Activated CD4-positive, alpha-beta memory T cell treated with anti-CD3 and anti-CD28 coated beads, Interleukin-2, amount 10 ng/mL, durations not matched to agents 7 days and 5 days (primary cell): ENCODE measurements at regions not wholly inside any gene's neighbourhood (a gene's known extent, or its start where the extent isn't known, plus 50 kb on each side); places are given as distances from the start of the nearest gene placed in this dataset.

Experiments
- CTCF ChIA-PET: fragments of 350-600 bp; sonication (Branson Sonifier 250); formaldehyde crosslinking; loops from one replicate; lab custom pipeline; 2021; ENCODE audit warnings: antibody characterized with exemption, inconsistent platforms; lab: Charles Lee
- POLR2A ChIA-PET: fragments of 350-600 bp; sonication (Branson Sonifier 250); formaldehyde crosslinking; loops from one replicate; lab custom pipeline; 2021; ENCODE audit warnings: antibody characterized with exemption; lab: Charles Lee
- DNase-seq: peaks from one replicate; pipeline ENCODE4 v3.0.0-alpha.2; 2020
- H3K27ac Mint-ChIP-seq: one replicate; pipeline ENCODE4 v1.8.0; 2021; ENCODE audit warnings: mild to moderate bottlenecking, mixed read lengths
- H3K27me3 Mint-ChIP-seq: one replicate; pipeline ENCODE4 v1.8.0; 2021; ENCODE audit warnings: mixed read lengths
- H3K36me3 Mint-ChIP-seq: one replicate; pipeline ENCODE4 v1.8.0; 2021; ENCODE audit warnings: low read depth, mixed read lengths
- H3K4me1 Mint-ChIP-seq: one replicate; pipeline ENCODE4 v1.8.0; 2021; ENCODE audit warnings: mixed read lengths
- H3K4me3 Mint-ChIP-seq: one replicate; pipeline ENCODE4 v1.8.0; 2021; ENCODE audit warnings: mild to moderate bottlenecking, mixed read lengths
- H3K9me3 Mint-ChIP-seq: one replicate; pipeline ENCODE4 v1.8.0; 2021; ENCODE audit warnings: mixed read lengths

DNA sequence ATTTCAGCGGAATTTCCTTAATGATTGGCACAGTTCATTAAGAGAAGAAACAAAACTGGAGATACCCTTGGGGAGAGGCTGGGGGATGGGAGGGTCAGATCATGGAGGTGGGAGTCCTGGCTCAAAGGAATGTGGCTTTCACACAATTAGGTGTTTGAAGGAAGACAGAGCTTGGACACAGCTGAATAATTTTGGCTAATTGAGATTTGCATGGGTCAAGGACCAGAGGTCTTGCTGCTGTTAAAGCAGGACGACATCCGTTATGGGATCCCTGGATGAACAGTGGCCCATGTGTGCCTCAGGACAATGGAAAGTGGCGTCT, 160.3 kb downstream of the HS3ST3B1 start:
- Mint-ChIP-seq H3K27ac (no peak overlapping the region), H3K9me3 (peaks cover 2% of the 10 kb centered on the region), H3K27me3 (peaks cover 2% of the 10 kb centered on the region), H3K4me1 (no peaks in the 10 kb centered on the region), H3K36me3 (no peaks in the 10 kb centered on the region), H3K4me3 (no peak overlapping the region)
- POLR2A ChIA-PET, result no interaction called here
- CTCF ChIA-PET, result no interaction called here
- no peak for DNase-seq

DNA sequence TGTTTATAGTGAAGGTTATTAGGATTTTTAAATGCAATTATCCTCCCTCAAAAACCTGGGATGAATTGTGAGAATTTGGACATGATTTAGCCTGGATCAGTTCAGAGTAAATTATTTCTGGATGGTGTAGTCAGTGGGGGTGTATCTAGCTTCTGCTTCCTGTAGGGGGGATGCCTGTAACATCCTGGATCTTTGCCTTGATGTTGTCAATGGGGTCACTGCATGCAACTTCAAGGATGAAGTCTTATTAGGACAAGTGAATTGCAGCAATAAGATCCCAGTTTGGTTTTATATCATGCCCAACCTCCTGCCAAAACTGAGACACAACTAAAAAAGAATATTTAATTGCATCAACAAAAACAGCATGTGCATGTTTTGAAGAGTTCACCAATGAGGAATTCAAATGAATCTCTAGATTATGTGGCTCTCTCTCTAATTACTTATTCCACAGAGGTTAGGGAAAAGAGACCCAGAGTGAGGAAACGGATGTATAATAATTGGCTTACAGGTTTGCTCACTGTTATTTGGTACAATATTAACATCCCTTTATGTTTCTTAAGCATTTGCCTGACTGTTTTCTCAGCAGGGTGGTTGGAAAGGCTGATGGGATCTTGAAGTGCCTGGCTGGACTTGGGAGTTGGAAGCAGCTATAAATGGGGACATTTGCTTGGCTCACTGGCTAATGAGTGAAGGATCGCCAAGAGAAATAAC, 159.8 kb downstream of the HS3ST3B1 start:
- H3K4me1 Mint-ChIP-seq, result no peaks in the 10 kb centered on the region
- H3K9me3 Mint-ChIP-seq, result peaks cover 2% of the 10 kb centered on the region
- ChIA-PET CTCF (no interaction called here), POLR2A (no interaction called here)
- no peak overlapping the region for H3K4me3 Mint-ChIP-seq
- H3K27ac Mint-ChIP-seq, result no peak overlapping the region
- no peaks in the 10 kb centered on the region for H3K36me3 Mint-ChIP-seq
- H3K27me3 Mint-ChIP-seq, result peaks cover 2% of the 10 kb centered on the region
- no peak for DNase-seq

DNA sequence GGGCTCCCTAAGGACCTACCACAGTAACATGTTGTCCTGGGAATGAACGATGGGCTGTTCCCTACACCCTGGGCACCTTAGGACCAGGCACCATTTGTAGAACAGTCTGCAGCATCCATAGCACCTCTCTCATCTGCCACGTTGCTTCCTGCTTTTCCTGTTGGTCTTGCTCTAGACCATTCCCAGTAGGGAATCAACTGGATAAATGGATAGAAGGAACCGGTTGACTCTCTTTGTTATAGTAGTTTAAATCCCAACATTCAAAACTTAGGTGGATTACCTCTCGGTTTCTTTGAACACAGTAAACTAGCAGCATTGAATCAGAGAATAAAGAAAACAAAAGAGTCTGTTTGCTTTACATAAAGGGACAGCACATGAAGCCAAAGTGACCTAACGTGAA, 159.1 kb downstream of the HS3ST3B1 start:
- Mint-ChIP-seq H3K27ac (no peak overlapping the region), H3K27me3 (peaks cover 2% of the 10 kb centered on the region), H3K9me3 (peaks cover 2% of the 10 kb centered on the region), H3K36me3 (no peaks in the 10 kb centered on the region), H3K4me3 (no peak overlapping the region), H3K4me1 (no peaks in the 10 kb centered on the region)
- no peak for DNase-seq
- ChIA-PET CTCF (no interaction called here), POLR2A (no interaction called here)

DNA sequence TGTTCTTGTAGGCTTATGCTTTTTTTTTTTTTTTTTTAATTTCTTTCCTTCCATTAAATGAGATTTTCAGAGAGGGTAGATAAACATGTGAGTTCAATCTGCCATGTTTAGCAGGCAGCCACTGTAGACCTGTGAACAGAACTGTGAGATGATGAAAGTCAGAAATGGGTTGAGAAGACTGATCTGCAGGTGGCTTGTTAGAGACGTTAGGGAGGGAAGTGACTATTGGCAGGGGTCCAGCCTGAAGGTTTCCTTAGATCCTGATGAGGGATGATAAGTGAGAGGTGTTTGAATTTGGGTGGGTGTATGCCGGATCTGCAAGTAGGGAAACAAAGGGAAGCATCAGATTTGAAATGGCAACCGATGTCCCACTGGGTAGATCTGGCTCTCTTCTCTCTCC, 157.8 kb downstream of the HS3ST3B1 start:
- Mint-ChIP-seq H3K4me1 (no peaks in the 10 kb centered on the region), H3K27me3 (peaks cover 2% of the 10 kb centered on the region), H3K9me3 (peaks cover 2% of the 10 kb centered on the region), H3K36me3 (no peaks in the 10 kb centered on the region), H3K4me3 (no peak overlapping the region), H3K27ac (no peak overlapping the region)
- CTCF ChIA-PET, result no interaction called here
- POLR2A ChIA-PET, result no interaction called here
- DNase-seq, result no peak

- Mint-ChIP-seq H3K9me3 (peaks cover 2% of the 10 kb centered on the region), H3K4me3 (no peak overlapping the region), H3K27ac (no peak overlapping the region), H3K27me3 (peaks cover 2% of the 10 kb centered on the region), H3K36me3 (no peaks in the 10 kb centered on the region), H3K4me1 (no peaks in the 10 kb centered on the region)
- DNase-seq, result no peak
- POLR2A ChIA-PET, result no interaction called here
- CTCF ChIA-PET, result no interaction called here
Measured at GRCh38 chr17:14454746-14455145, 153.9 kb downstream of the HS3ST3B1 start.

DNA sequence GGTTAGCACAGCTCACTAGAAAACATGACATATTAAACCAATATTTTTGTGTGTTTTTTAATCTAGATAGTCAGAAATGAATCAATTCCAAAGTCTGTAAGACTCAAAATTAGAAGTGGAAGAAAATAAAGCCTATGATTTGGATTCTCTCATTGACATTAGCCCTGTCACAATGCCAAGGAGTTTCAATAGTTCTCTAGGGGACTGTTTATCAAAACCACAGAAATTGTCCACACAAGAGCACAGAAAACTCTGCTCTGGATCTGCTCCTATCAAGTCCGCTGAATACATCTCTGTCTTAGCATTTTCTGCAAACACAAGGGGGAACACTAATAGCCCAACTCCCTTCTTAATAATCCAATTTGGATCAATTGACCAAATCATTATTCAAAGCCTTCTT, 152.0 kb downstream of the HS3ST3B1 start:
- H3K4me3 Mint-ChIP-seq, result no peak overlapping the region
- no peak overlapping the region for H3K27ac Mint-ChIP-seq
- H3K36me3 Mint-ChIP-seq, result no peaks in the 10 kb centered on the region
- POLR2A ChIA-PET, result no interaction called here
- DNase-seq, result no peak
- H3K4me1 Mint-ChIP-seq, result no peaks in the 10 kb centered on the region
- CTCF ChIA-PET, result no interaction called here
- peaks cover 2% of the 10 kb centered on the region for H3K9me3 Mint-ChIP-seq
- H3K27me3 Mint-ChIP-seq, result peaks cover 2% of the 10 kb centered on the region

GRCh38 chr17:14451729-14452191, 150.9 kb downstream of the HS3ST3B1 start:
- Mint-ChIP-seq H3K4me1 (no peaks in the 10 kb centered on the region), H3K9me3 (peaks cover 2% of the 10 kb centered on the region), H3K4me3 (no peak overlapping the region), H3K36me3 (no peaks in the 10 kb centered on the region), H3K27ac (no peak overlapping the region), H3K27me3 (peaks cover 2% of the 10 kb centered on the region)
- ChIA-PET CTCF (no interaction called here), POLR2A (no interaction called here)
- DNase-seq, result no peak

DNA sequence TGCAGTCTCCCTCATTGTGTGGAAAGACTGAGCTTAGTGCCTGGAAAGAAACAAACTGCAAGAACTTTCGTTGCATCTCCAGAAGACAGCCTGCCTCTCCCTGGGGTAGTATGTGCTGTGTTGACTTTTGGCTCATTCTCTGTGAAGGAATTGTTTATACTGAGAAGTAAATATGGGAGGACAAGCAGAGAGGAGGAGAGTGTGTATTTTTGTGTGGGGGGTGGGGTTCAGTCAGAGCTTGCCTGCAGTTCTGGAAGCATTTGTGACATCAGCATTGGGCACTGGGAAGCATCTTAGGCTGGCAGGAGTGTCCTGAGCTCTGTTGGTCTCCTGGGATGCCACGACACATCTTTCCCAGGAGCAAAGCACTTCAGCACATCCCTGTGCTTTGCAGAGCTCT, 147.9 kb downstream of the HS3ST3B1 start:
- Mint-ChIP-seq H3K9me3 (no peaks in the 10 kb centered on the region), H3K36me3 (no peaks in the 10 kb centered on the region), H3K4me3 (no peak overlapping the region), H3K27ac (no peak overlapping the region), H3K4me1 (no peaks in the 10 kb centered on the region), H3K27me3 (peaks cover 2% of the 10 kb centered on the region)
- no peak for DNase-seq
- CTCF ChIA-PET, result no interaction called here
- POLR2A ChIA-PET, result no interaction called here

- ChIA-PET CTCF (no interaction called here), POLR2A (no interaction called here)
- Mint-ChIP-seq H3K27me3 (peaks cover 2% of the 10 kb centered on the region), H3K9me3 (no peaks in the 10 kb centered on the region), H3K4me3 (no peak overlapping the region), H3K27ac (no peak overlapping the region), H3K4me1 (no peaks in the 10 kb centered on the region), H3K36me3 (no peaks in the 10 kb centered on the region)
- no peak for DNase-seq
Measured at GRCh38 chr17:14446825-14447224, 145.9 kb downstream of the HS3ST3B1 start.

DNA sequence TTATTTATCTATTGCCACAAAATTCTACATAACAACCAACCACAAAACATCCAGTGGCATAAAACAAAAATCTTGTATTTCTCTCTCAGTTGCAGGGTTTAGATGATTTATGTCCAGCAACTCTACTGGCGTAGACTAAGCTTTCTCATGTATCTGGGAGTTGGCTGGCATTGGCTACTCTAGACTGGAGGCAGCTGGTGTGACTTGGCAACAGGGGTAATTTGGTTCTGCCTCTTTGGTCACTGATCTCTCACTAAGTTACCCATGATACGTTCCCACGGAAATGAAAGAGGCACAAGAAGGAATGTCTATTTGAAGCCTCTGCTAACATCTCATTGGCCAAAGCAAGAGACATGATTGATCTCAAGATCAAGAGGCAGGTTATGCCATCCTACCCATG, 144.0 kb downstream of the HS3ST3B1 start:
- Mint-ChIP-seq H3K36me3 (no peaks in the 10 kb centered on the region), H3K27ac (no peak overlapping the region), H3K4me1 (no peaks in the 10 kb centered on the region), H3K27me3 (peaks cover 2% of the 10 kb centered on the region), H3K4me3 (no peak overlapping the region), H3K9me3 (no peaks in the 10 kb centered on the region)
- CTCF ChIA-PET, result no interaction called here
- DNase-seq, result no peak
- POLR2A ChIA-PET, result no interaction called here

DNA sequence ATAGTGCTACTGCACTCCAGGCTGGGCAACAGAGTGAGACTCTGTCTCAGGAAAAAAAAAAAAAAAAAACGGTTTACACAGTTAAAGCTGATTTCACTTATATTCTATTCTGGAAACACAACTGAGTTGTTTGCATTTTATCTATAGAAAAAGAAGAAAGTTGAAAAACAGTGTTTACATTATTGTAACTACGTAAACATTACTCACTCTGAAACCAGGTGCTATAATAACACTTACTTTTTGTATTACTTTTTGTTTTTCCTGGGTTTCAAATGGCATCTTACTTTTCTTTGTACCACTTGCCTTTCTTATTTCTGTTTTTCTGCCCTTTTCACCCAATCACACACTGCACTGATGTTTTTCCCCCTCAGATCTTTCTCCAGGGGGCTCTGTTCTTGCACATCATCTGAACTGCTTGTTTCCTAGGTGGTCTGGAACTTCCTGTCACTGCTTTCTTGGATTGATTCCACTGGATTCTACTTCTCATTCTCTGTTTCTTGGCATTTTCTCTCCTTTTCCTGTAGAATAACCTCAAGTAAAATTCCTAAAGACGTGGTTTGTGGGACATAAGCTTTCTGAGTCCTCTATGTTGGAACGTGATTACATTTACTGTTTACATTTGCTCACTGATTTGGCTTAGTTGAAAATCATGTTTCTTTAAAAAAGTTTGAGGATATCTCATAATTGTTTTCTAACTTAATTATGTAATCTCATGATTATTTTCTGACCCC, 142.1 kb downstream of the HS3ST3B1 start:
- ChIA-PET CTCF (interaction anchor here (0.7 kb wide), 1 partner anchor 261 kb away, joined by 4 read pairs; no protein-coding TSS in a partner anchor), POLR2A (no interaction called here)
- Mint-ChIP-seq H3K27ac (no peak overlapping the region), H3K36me3 (no peaks in the 10 kb centered on the region), H3K4me1 (no peaks in the 10 kb centered on the region), H3K9me3 (no peaks in the 10 kb centered on the region), H3K4me3 (no peak overlapping the region), H3K27me3 (peaks cover 2% of the 10 kb centered on the region)
- no peak for DNase-seq

DNA sequence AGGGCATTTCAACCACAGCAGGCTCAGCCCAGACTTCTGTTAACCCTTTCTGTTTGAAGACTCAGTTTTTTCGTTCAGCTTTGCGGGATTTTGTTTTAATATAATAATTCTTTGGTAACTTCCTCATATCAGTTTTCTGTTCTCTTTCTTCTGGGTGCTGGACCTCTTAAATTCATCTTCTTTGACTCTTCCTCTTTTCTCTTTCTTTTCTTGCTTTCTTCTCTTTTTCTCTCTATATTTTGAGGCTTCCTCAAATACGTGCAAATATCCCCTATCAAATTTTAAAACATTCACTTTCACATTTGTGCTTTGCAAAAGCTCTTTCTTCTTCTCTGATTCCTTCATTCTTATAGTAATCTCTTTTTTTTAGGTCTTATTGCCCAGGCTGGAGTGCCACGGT, 136.3 kb downstream of the HS3ST3B1 start:
- Mint-ChIP-seq H3K27ac (no peak overlapping the region), H3K9me3 (no peaks in the 10 kb centered on the region), H3K36me3 (no peaks in the 10 kb centered on the region), H3K4me1 (no peaks in the 10 kb centered on the region), H3K27me3 (no peaks in the 10 kb centered on the region), H3K4me3 (no peak overlapping the region)
- CTCF ChIA-PET, result no interaction called here
- POLR2A ChIA-PET, result interaction anchor here (1.1 kb wide), 1 partner anchor 9 kb away, joined by 3 read pairs; no protein-coding TSS in a partner anchor
- no peak for DNase-seq

DNA sequence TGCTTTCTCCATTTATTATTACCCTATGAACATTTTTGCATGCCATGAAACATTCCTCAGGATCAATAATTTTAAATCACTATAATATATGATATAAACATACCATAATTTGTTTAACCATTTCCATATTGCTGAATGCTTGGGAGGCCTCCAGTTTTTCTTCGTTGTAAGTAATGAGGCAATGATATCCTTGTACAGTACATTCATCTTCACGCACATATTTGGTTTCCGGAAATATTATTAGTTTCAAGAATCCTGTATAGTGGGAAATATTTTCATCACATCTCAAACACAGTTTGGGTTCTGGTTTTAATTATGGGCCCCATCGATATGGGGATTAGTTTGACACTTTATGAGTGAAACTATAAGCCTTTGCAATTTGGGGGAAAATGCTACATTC, 135.4 kb downstream of the HS3ST3B1 start:
- Mint-ChIP-seq H3K4me1 (no peaks in the 10 kb centered on the region), H3K27ac (no peak overlapping the region), H3K9me3 (no peaks in the 10 kb centered on the region), H3K27me3 (no peaks in the 10 kb centered on the region), H3K4me3 (no peak overlapping the region), H3K36me3 (no peaks in the 10 kb centered on the region)
- DNase-seq, result no peak
- CTCF ChIA-PET, result no interaction called here
- POLR2A ChIA-PET, result no interaction called here

GRCh38 chr17:14434506-14434905, 133.6 kb downstream of the HS3ST3B1 start:
- Mint-ChIP-seq H3K36me3 (no peaks in the 10 kb centered on the region), H3K27me3 (no peaks in the 10 kb centered on the region), H3K9me3 (peaks cover 2% of the 10 kb centered on the region), H3K4me3 (no peak overlapping the region), H3K4me1 (peaks cover 8% of the 10 kb centered on the region), H3K27ac (no peak overlapping the region)
- CTCF ChIA-PET, result no interaction called here
- DNase-seq, result no peak
- POLR2A ChIA-PET, result no interaction called here
